Type B pancreatic cell (in vitro differentiated cells): ENCODE measurements at regions not wholly inside any gene's neighbourhood (a gene's known extent, or its start where the extent isn't known, plus 50 kb on each side); places are given as distances from the start of the nearest gene placed in this dataset.

Experiments used
- DNase-seq: peaks from one replicate; pipeline ENCODE4 v3.0.0; 2021; ENCODE audit warnings: mixed read lengths; ENCODE audit not compliant: unreplicated experiment; ENCODE audit errors: extremely low spot score
- H3K27ac Mint-ChIP-seq: 2 replicates; pipeline ENCODE4 v1.8.0; 2021; ENCODE audit warnings: mild to moderate bottlenecking, mixed read lengths
- H3K27me3 Mint-ChIP-seq: 2 replicates; pipeline ENCODE4 v1.8.0; 2021; ENCODE audit warnings: mixed read lengths
- H3K36me3 Mint-ChIP-seq: 2 replicates; pipeline ENCODE4 v1.8.0; 2021; ENCODE audit warnings: mixed read lengths
- H3K4me1 Mint-ChIP-seq: one replicate; pipeline ENCODE4 v1.8.0; 2021; ENCODE audit warnings: mixed read lengths; ENCODE audit not compliant: unreplicated experiment
- H3K4me3 Mint-ChIP-seq: 2 replicates; pipeline ENCODE4 v1.8.0; 2021; ENCODE audit warnings: mild to moderate bottlenecking, mixed read lengths
- H3K9me3 Mint-ChIP-seq: 2 replicates; pipeline ENCODE4 v1.8.0; 2021; ENCODE audit warnings: mixed read lengths
- TF ChIP-seq, protein P1 (sequence below): fragments of 200-600 bp; sonication (generic); conservative IDR thresholded peaks from 2 replicates; pipeline ENCODE4 v1.5.0; 2021; ENCODE audit warnings: antibody characterized with exemption, mild to moderate bottlenecking

GRCh38 chr3:120524171-120524923 lies 71.8 kb upstream of the NDUFB4 start:
- TF ChIP-seq, protein P1, sequence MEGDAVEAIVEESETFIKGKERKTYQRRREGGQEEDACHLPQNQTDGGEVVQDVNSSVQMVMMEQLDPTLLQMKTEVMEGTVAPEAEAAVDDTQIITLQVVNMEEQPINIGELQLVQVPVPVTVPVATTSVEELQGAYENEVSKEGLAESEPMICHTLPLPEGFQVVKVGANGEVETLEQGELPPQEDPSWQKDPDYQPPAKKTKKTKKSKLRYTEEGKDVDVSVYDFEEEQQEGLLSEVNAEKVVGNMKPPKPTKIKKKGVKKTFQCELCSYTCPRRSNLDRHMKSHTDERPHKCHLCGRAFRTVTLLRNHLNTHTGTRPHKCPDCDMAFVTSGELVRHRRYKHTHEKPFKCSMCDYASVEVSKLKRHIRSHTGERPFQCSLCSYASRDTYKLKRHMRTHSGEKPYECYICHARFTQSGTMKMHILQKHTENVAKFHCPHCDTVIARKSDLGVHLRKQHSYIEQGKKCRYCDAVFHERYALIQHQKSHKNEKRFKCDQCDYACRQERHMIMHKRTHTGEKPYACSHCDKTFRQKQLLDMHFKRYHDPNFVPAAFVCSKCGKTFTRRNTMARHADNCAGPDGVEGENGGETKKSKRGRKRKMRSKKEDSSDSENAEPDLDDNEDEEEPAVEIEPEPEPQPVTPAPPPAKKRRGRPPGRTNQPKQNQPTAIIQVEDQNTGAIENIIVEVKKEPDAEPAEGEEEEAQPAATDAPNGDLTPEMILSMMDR: no peak
- H3K4me3 Mint-ChIP-seq: no peak overlapping the region
- no peaks in the 10 kb centered on the region for H3K36me3 Mint-ChIP-seq
- no peaks in the 10 kb centered on the region for H3K27me3 Mint-ChIP-seq
- no peaks in the 10 kb centered on the region for H3K9me3 Mint-ChIP-seq
- DNase-seq: no peak
- H3K4me1 Mint-ChIP-seq: peaks cover 3% of the 10 kb centered on the region
- no peak overlapping the region for H3K27ac Mint-ChIP-seq

- no peaks in the 10 kb centered on the region for H3K9me3 Mint-ChIP-seq
- no peak for DNase-seq
- H3K27me3 Mint-ChIP-seq: no peaks in the 10 kb centered on the region
- no peaks in the 10 kb centered on the region for H3K36me3 Mint-ChIP-seq
- no peak overlapping the region for H3K4me3 Mint-ChIP-seq
- H3K4me1 Mint-ChIP-seq: no peaks in the 10 kb centered on the region
- TF ChIP-seq, protein P1: no peak
- no peak overlapping the region for H3K27ac Mint-ChIP-seq
These were observed 65.3 kb upstream of the FSTL1 start for GRCh38 chr3:120516136-120516535.

DNA sequence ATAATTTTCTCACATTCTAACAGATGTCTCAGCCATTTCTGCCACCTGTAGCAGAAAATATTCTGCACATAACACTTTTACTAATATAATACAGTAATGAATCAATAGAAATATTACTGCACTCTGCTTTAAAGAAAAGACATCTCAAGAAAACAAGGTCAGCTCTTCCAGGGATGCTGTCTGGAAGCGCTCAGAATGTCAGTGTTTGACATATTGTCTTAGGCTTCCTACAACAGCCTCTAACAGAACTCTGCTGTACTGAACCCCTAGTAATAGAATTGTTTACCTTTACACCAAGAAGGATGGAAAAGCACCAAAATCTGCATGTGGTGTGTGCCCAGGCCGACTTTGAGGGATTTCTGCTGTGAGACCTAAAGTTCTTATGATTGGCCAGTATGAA lies 61.9 kb upstream of the FSTL1 start:
- H3K36me3 Mint-ChIP-seq: peaks cover 3% of the 10 kb centered on the region
- no peaks in the 10 kb centered on the region for H3K27me3 Mint-ChIP-seq
- TF ChIP-seq, protein P1: no peak
- H3K4me3 Mint-ChIP-seq: no peak overlapping the region
- no peak overlapping the region for H3K27ac Mint-ChIP-seq
- peaks cover 4% of the 10 kb centered on the region for H3K9me3 Mint-ChIP-seq
- DNase-seq: no peak
- H3K4me1 Mint-ChIP-seq: no peaks in the 10 kb centered on the region

- Mint-ChIP-seq H3K4me3 (no peak overlapping the region), H3K4me1 (peaks cover 11% of the 10 kb centered on the region), H3K27me3 (no peaks in the 10 kb centered on the region)
These were observed 56.3 kb upstream of the FSTL1 start for GRCh38 chr3:120506828-120507774.

DNA sequence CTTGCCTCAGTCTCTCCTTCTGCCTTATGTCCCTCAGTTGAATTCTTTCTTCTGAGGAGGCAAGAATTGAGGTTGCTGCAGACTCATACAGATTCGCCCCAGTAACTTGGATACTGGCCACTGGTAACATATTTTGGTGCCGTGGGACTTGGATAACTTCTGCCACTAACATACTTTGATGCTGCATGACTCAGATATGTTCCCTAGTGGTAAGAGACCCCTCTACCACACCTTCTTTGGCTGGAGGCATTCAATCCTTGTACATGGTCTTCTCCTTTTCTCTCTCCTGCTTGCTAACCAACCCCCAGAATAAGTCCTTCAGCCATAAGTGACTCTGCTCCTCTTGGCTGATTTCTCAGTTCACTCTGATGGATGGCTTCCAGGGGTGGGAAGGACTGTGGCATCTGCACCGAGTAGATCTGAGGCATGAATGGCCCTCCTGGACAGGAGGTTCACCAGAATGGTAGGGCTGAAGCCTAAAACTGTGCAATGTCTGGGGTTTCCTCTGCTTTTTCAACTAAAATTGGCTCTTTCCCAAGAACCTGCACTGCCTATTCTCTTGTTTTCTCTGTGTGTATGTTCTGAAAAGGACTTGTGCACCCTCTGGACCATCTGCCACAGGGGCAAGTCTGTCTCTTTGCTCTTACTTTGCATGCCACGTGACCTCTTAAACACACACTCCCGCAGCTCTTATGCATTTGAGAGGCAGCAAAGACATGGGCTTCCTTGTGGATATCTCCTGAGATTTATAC lies 55.5 kb upstream of the FSTL1 start:
- no peak overlapping the region for H3K4me3 Mint-ChIP-seq
- H3K27ac Mint-ChIP-seq: no peak overlapping the region

More at GRCh38 chr3:120506828-120507774, 56.3 kb upstream of the FSTL1 start:
- Mint-ChIP-seq H3K36me3 (peaks cover 3% of the 10 kb centered on the region), H3K9me3 (peaks cover 4% of the 10 kb centered on the region), H3K27ac (no peak overlapping the region)
- no peak for DNase-seq
- TF ChIP-seq, protein P1: peak; percentile 76

More for the DNA sequence above, 55.5 kb upstream of the FSTL1 start:
- H3K36me3 Mint-ChIP-seq: peaks cover 3% of the 10 kb centered on the region
- TF ChIP-seq, protein P1: no peak
- DNase-seq: no peak
- no peaks in the 10 kb centered on the region for H3K27me3 Mint-ChIP-seq
- peaks cover 4% of the 10 kb centered on the region for H3K9me3 Mint-ChIP-seq
- H3K4me1 Mint-ChIP-seq: peaks cover 11% of the 10 kb centered on the region
